SU-DHL-6 (cell line): ENCODE measurements at regions not wholly inside any gene's neighbourhood (a gene's known extent, or its start where the extent isn't known, plus 50 kb on each side); places are given as distances from the start of the nearest gene placed in this dataset.

Experiments used
- CTCF ChIP-seq: fragments of 200-600 bp; sonication (generic); IDR thresholded peaks from one replicate; pipeline ENCODE4 v1.5.1; 2017; ENCODE audit warnings: antibody characterized with exemption, mild to moderate bottlenecking, low read length, moderate library complexity; ENCODE audit not compliant: insufficient read depth, poor library complexity, severe bottlenecking
- EZH2phosphoT487 ChIP-seq: fragments of 200-600 bp; sonication (generic), shearing (Covaris generic); conservative IDR thresholded peaks from 2 replicates; pipeline ENCODE4 v1.6.1; 2018; ENCODE audit warnings: mild to moderate bottlenecking, antibody characterized with exemption, low read length, moderate library complexity, mixed read lengths

- TF ChIP-seq CTCF, result no peak
- no peak for TF ChIP-seq EZH2phosphoT487
Observed at GRCh38 chr1:101298663-101299062, 61.8 kb downstream of the S1PR1 start.
